Endodermal cell (in vitro differentiated cells): ENCODE measurements at regions not wholly inside any gene's neighbourhood (a gene's known extent, or its start where the extent isn't known, plus 50 kb on each side); places are given as distances from the start of the nearest gene placed in this dataset.
"Not testable (repeated sequence)": the region's sequence is repeated elsewhere in the genome, so short reads cannot be mapped to it uniquely, and the experiment has no call there.

Experiments
- DNase-seq: peaks from one replicate; pipeline ENCODE4 v3.0.0-alpha.2; 2017
- H3K27ac ChIP-seq: 2 replicates; pipeline ENCODE4 v1.5.1; 2013; ENCODE audit warnings: mild to moderate bottlenecking, low read depth, low read length, moderate library complexity
- H3K27me3 ChIP-seq: 2 replicates; pipeline ENCODE4 v1.6.1; 2013; ENCODE audit warnings: mild to moderate bottlenecking, low read length, moderate library complexity; ENCODE audit not compliant: insufficient read depth, control insufficient read depth, poor library complexity, severe bottlenecking
- H3K36me3 ChIP-seq: 2 replicates; pipeline ENCODE4 v1.7.0; 2013; ENCODE audit warnings: mild to moderate bottlenecking, low read length, moderate library complexity; ENCODE audit not compliant: control insufficient read depth, insufficient read depth
- H3K4me1 ChIP-seq: one replicate; pipeline ENCODE4 v1.7.0; 2013; ENCODE audit warnings: low read length; ENCODE audit not compliant: control insufficient read depth, insufficient read depth
- H3K4me3 ChIP-seq: 2 replicates; pipeline ENCODE4 v1.5.1; 2013; ENCODE audit warnings: mild to moderate bottlenecking, low read length, moderate library complexity
- H3K9ac ChIP-seq: 2 replicates; pipeline ENCODE4 v1.6.1; 2013; ENCODE audit warnings: mild to moderate bottlenecking, low read length, moderate library complexity; ENCODE audit not compliant: poor library complexity, severe bottlenecking; ENCODE audit errors: extremely low read depth
- H3K9me3 ChIP-seq: 2 replicates; pipeline ENCODE4 v1.6.1; 2013; ENCODE audit warnings: mild to moderate bottlenecking, low read length, moderate library complexity; ENCODE audit not compliant: control insufficient read depth
- H3K27ac Mint-ChIP-seq: 2 replicates; pipeline ENCODE4 v1.8.0; 2020; ENCODE audit warnings: mixed read lengths
- H3K27me3 Mint-ChIP-seq: 2 replicates; pipeline ENCODE4 v1.8.0; 2021; ENCODE audit warnings: mild to moderate bottlenecking, mixed read lengths; ENCODE audit not compliant: insufficient read depth
- H3K36me3 Mint-ChIP-seq: 2 replicates; pipeline ENCODE4 v1.8.0; 2020; ENCODE audit warnings: low read depth, mixed read lengths
- H3K4me1 Mint-ChIP-seq: 2 replicates; pipeline ENCODE4 v1.8.0; 2020; ENCODE audit warnings: mixed read lengths
- H3K4me3 Mint-ChIP-seq: 2 replicates; pipeline ENCODE4 v1.8.0; 2020; ENCODE audit warnings: mild to moderate bottlenecking, moderate library complexity, mixed read lengths
- H3K9me3 Mint-ChIP-seq: 2 replicates; pipeline ENCODE4 v1.8.0; 2020; ENCODE audit warnings: mild to moderate bottlenecking, mixed read lengths
- CTCF ChIP-seq: fragments of 200-600 bp; sonication (generic); conservative IDR thresholded peaks from 2 replicates; pipeline ENCODE4 v1.5.0; 2021; ENCODE audit warnings: antibody characterized with exemption, mild to moderate bottlenecking
- WGBS, 2 experiments: methylation state at CpG; one replicate each; pipeline versions ENCODE4 v1.1.5 to v1.1.7; 2013; ENCODE audit warnings: missing lambda C conversion rate in 2 of 2, mixed read lengths in 1 of 2; ENCODE audit not compliant: insufficient coverage in 1 of 2, insufficient read length in 1 of 2; 5-methylcytosine and 5-hydroxymethylcytosine counted together

GRCh38 chr6:167709196-167709595 lies 117.5 kb upstream of the AFDN start:
- WGBS, 2 experiments = 94 to 100% methylated on average over 2 to 7 of the region's 7 CpGs
- Mint-ChIP-seq H3K4me1 (peaks cover 9% of the 10 kb centered on the region), H3K36me3 (no peaks in the 10 kb centered on the region), H3K9me3 (no peaks in the 10 kb centered on the region), H3K4me3 (no peak overlapping the region), H3K27me3 (peaks cover 8% of the 10 kb centered on the region), H3K27ac (no peak overlapping the region)
- Histone ChIP-seq H3K4me1 (no peaks in the 10 kb centered on the region), H3K9me3 (no peaks in the 10 kb centered on the region), H3K36me3 (no peaks in the 10 kb centered on the region), H3K27me3 (peaks cover 15% of the 10 kb centered on the region), H3K9ac (no peak overlapping the region), H3K27ac (no peak overlapping the region), H3K4me3 (no peak overlapping the region)
- no peak for TF ChIP-seq CTCF
- DNase-seq = peak; percentile 30

GRCh38 chr6:167709776-167710336 lies 116.9 kb upstream of the AFDN start:
- peaks cover 14% of the 10 kb centered on the region for H3K4me1 Mint-ChIP-seq
- not testable (repeated sequence) for H3K9ac ChIP-seq, H3K9me3 Mint-ChIP-seq, H3K9me3 ChIP-seq, H3K27me3 Mint-ChIP-seq, H3K36me3 Mint-ChIP-seq, H3K27ac ChIP-seq, H3K4me3 Mint-ChIP-seq, H3K36me3 ChIP-seq, H3K4me1 ChIP-seq, DNase-seq, H3K27ac Mint-ChIP-seq, H3K4me3 ChIP-seq
- H3K27me3 ChIP-seq = peaks cover 15% of the 10 kb centered on the region
- 85 to 93% methylated on average over 5 to 11 of the region's 11 CpGs for WGBS, 2 experiments

- no peak overlapping the region for H3K4me3 ChIP-seq
- H3K36me3 ChIP-seq = no peaks in the 10 kb centered on the region
- H3K4me1 ChIP-seq = no peaks in the 10 kb centered on the region
- H3K27ac ChIP-seq = no peak overlapping the region
- H3K9me3 ChIP-seq = no peaks in the 10 kb centered on the region
- peak; percentile 39 for DNase-seq
- no peak overlapping the region for H3K9ac ChIP-seq
- H3K9me3 Mint-ChIP-seq = no peaks in the 10 kb centered on the region
- no peak overlapping the region for H3K27ac Mint-ChIP-seq
- peaks cover 18% of the 10 kb centered on the region for H3K27me3 ChIP-seq
- H3K36me3 Mint-ChIP-seq = no peaks in the 10 kb centered on the region
- TF ChIP-seq CTCF = no peak
- H3K27me3 Mint-ChIP-seq = peaks cover 8% of the 10 kb centered on the region
- WGBS, 2 experiments = 88 to 94% methylated on average over 8 to 13 of the region's 13 CpGs
- peaks cover 14% of the 10 kb centered on the region for H3K4me1 Mint-ChIP-seq
- H3K4me3 Mint-ChIP-seq = no peak overlapping the region
Observed at GRCh38 chr6:167710363-167710920, 116.3 kb upstream of the AFDN start.

- no peak overlapping the region for H3K27ac ChIP-seq
- H3K36me3 ChIP-seq = no peaks in the 10 kb centered on the region
- Mint-ChIP-seq H3K4me1 (peaks cover 14% of the 10 kb centered on the region), H3K36me3 (no peaks in the 10 kb centered on the region), H3K9me3 (no peaks in the 10 kb centered on the region), H3K27ac (no peak overlapping the region), H3K27me3 (peaks cover 8% of the 10 kb centered on the region), H3K4me3 (no peak overlapping the region)
- WGBS, 2 experiments = 90 to 92% methylated on average over 4 to 8 of the region's 8 CpGs
- H3K4me1 ChIP-seq = no peaks in the 10 kb centered on the region
- H3K9ac ChIP-seq = no peak overlapping the region
- H3K9me3 ChIP-seq = no peaks in the 10 kb centered on the region
- no peak overlapping the region for H3K4me3 ChIP-seq
- no peak for DNase-seq
- peaks cover 24% of the 10 kb centered on the region for H3K27me3 ChIP-seq
- TF ChIP-seq CTCF = no peak
Observed at GRCh38 chr6:167711211-167711610, 115.5 kb upstream of the AFDN start.
